ENCODE measurements at regions not wholly inside any gene's neighbourhood (a gene's known extent, or its start where the extent isn't known, plus 50 kb on each side); places are given as distances from the start of the nearest gene placed in this dataset.
"Not testable (repeated sequence)": the region's sequence is repeated elsewhere in the genome, so short reads cannot be mapped to it uniquely, and the experiment has no call there.

GRCh38 chr13:104944176-104944575 lies 1591.3 kb downstream of the EFNB2 start:
- no peaks in the 10 kb centered on the region for H3K9me3 Mint-ChIP-seq
- H3K27ac Mint-ChIP-seq, result no peak overlapping the region
- H3K27me3 Mint-ChIP-seq, result no peaks in the 10 kb centered on the region
- no peak overlapping the region for H3K4me3 Mint-ChIP-seq
- no peaks in the 10 kb centered on the region for H3K36me3 Mint-ChIP-seq
- ATAC-seq, result no peak
- no peaks in the 10 kb centered on the region for H3K4me1 Mint-ChIP-seq

GRCh38 chr13:104943331-104943730 lies 1592.1 kb downstream of the EFNB2 start:
- ATAC-seq, result no peak
- no peaks in the 10 kb centered on the region for H3K36me3 Mint-ChIP-seq
- H3K27ac Mint-ChIP-seq, result no peak overlapping the region
- no peak overlapping the region for H3K4me3 Mint-ChIP-seq
- no peaks in the 10 kb centered on the region for H3K9me3 Mint-ChIP-seq
- no peaks in the 10 kb centered on the region for H3K27me3 Mint-ChIP-seq
- H3K4me1 Mint-ChIP-seq, result no peaks in the 10 kb centered on the region

- H3K4me3 Mint-ChIP-seq, result no peak overlapping the region
- no peaks in the 10 kb centered on the region for H3K27me3 Mint-ChIP-seq
- peaks cover 3% of the 10 kb centered on the region for H3K9me3 Mint-ChIP-seq
- no peaks in the 10 kb centered on the region for H3K4me1 Mint-ChIP-seq
- H3K36me3 Mint-ChIP-seq, result no peaks in the 10 kb centered on the region
- H3K27ac Mint-ChIP-seq, result no peak overlapping the region
- no peak for ATAC-seq
Observed at GRCh38 chr13:104937881-104938280, 1597.6 kb downstream of the EFNB2 start.

- H3K4me1 Mint-ChIP-seq, result no peaks in the 10 kb centered on the region
- peaks cover 3% of the 10 kb centered on the region for H3K9me3 Mint-ChIP-seq
- ATAC-seq, result no peak
- no peak overlapping the region for H3K4me3 Mint-ChIP-seq
- H3K27ac Mint-ChIP-seq, result no peak overlapping the region
- no peaks in the 10 kb centered on the region for H3K36me3 Mint-ChIP-seq
- H3K27me3 Mint-ChIP-seq, result no peaks in the 10 kb centered on the region
Observed at GRCh38 chr13:104936304-104936703, 1599.2 kb downstream of the EFNB2 start.

- not testable (repeated sequence) for H3K4me3 Mint-ChIP-seq, H3K27me3 Mint-ChIP-seq, H3K4me1 Mint-ChIP-seq, ATAC-seq, H3K36me3 Mint-ChIP-seq, H3K27ac Mint-ChIP-seq
- H3K9me3 Mint-ChIP-seq, result peaks cover 15% of the 10 kb centered on the region
Observed at GRCh38 chr13:104920513-104920912, 1614.9 kb downstream of the EFNB2 start.

GRCh38 chr13:104920091-104920490 lies 1615.4 kb downstream of the EFNB2 start:
- Mint-ChIP-seq H3K27ac (no peak overlapping the region), H3K4me3 (no peak overlapping the region), H3K9me3 (peaks cover 15% of the 10 kb centered on the region), H3K27me3 (no peaks in the 10 kb centered on the region), H3K4me1 (no peaks in the 10 kb centered on the region), H3K36me3 (no peaks in the 10 kb centered on the region)
- no peak for ATAC-seq

GRCh38 chr13:104900191-104900817 lies 1635.2 kb downstream of the EFNB2 start:
- no peak for ATAC-seq
- peaks cover 3% of the 10 kb centered on the region for H3K9me3 Mint-ChIP-seq
- no peaks in the 10 kb centered on the region for H3K36me3 Mint-ChIP-seq
- no peaks in the 10 kb centered on the region for H3K27me3 Mint-ChIP-seq
- no peaks in the 10 kb centered on the region for H3K4me1 Mint-ChIP-seq
- H3K4me3 Mint-ChIP-seq, result no peak overlapping the region
- H3K27ac Mint-ChIP-seq, result no peak overlapping the region

GRCh38 chr13:104898484-104898883 lies 1637.0 kb downstream of the EFNB2 start:
- Mint-ChIP-seq H3K4me1 (no peaks in the 10 kb centered on the region), H3K27ac (no peak overlapping the region), H3K9me3 (peaks cover 3% of the 10 kb centered on the region), H3K4me3 (no peak overlapping the region), H3K36me3 (no peaks in the 10 kb centered on the region), H3K27me3 (no peaks in the 10 kb centered on the region)
- ATAC-seq, result no peak

GRCh38 chr13:104895521-104895920 lies 1639.9 kb downstream of the EFNB2 start:
- Mint-ChIP-seq H3K27ac (no peak overlapping the region), H3K4me3 (no peak overlapping the region), H3K4me1 (no peaks in the 10 kb centered on the region), H3K36me3 (no peaks in the 10 kb centered on the region), H3K27me3 (no peaks in the 10 kb centered on the region), H3K9me3 (peaks cover 3% of the 10 kb centered on the region)
- ATAC-seq, result no peak

GRCh38 chr13:104875038-104875754 lies 1660.3 kb downstream of the EFNB2 start:
- Mint-ChIP-seq H3K27me3 (no peaks in the 10 kb centered on the region), H3K27ac (no peak overlapping the region), H3K36me3 (no peaks in the 10 kb centered on the region), H3K9me3 (no peaks in the 10 kb centered on the region), H3K4me1 (no peaks in the 10 kb centered on the region), H3K4me3 (no peak overlapping the region)
- no peak for ATAC-seq

- no peaks in the 10 kb centered on the region for H3K27me3 Mint-ChIP-seq
- ATAC-seq, result no peak
- H3K4me3 Mint-ChIP-seq, result no peak overlapping the region
- peaks cover 3% of the 10 kb centered on the region for H3K9me3 Mint-ChIP-seq
- no peak overlapping the region for H3K27ac Mint-ChIP-seq
- no peaks in the 10 kb centered on the region for H3K4me1 Mint-ChIP-seq
- no peaks in the 10 kb centered on the region for H3K36me3 Mint-ChIP-seq
Observed at GRCh38 chr13:104872153-104872552, 1663.3 kb downstream of the EFNB2 start.

GRCh38 chr13:104871456-104871855 lies 1664.0 kb downstream of the EFNB2 start:
- no peaks in the 10 kb centered on the region for H3K36me3 Mint-ChIP-seq
- no peaks in the 10 kb centered on the region for H3K4me1 Mint-ChIP-seq
- no peak overlapping the region for H3K4me3 Mint-ChIP-seq
- ATAC-seq, result no peak
- H3K27ac Mint-ChIP-seq, result no peak overlapping the region
- no peaks in the 10 kb centered on the region for H3K27me3 Mint-ChIP-seq
- peaks cover 3% of the 10 kb centered on the region for H3K9me3 Mint-ChIP-seq

- no peak for ATAC-seq
- H3K27ac Mint-ChIP-seq, result no peak overlapping the region
- H3K9me3 Mint-ChIP-seq, result peaks cover 3% of the 10 kb centered on the region
- no peaks in the 10 kb centered on the region for H3K4me1 Mint-ChIP-seq
- H3K36me3 Mint-ChIP-seq, result no peaks in the 10 kb centered on the region
- no peak overlapping the region for H3K4me3 Mint-ChIP-seq
- no peaks in the 10 kb centered on the region for H3K27me3 Mint-ChIP-seq
Observed at GRCh38 chr13:104869501-104869900, 1666.0 kb downstream of the EFNB2 start.

- H3K27ac Mint-ChIP-seq, result no peak overlapping the region
- peak; percentile 16 for ATAC-seq
- no peaks in the 10 kb centered on the region for H3K36me3 Mint-ChIP-seq
- H3K4me3 Mint-ChIP-seq, result no peak overlapping the region
- H3K4me1 Mint-ChIP-seq, result no peaks in the 10 kb centered on the region
- H3K9me3 Mint-ChIP-seq, result peaks cover 3% of the 10 kb centered on the region
- H3K27me3 Mint-ChIP-seq, result no peaks in the 10 kb centered on the region
Observed at GRCh38 chr13:104868806-104869205, 1666.7 kb downstream of the EFNB2 start.

GRCh38 chr13:104855581-104855980 lies 1679.9 kb downstream of the EFNB2 start:
- H3K4me3 Mint-ChIP-seq, result no peak overlapping the region
- no peak overlapping the region for H3K27ac Mint-ChIP-seq
- H3K4me1 Mint-ChIP-seq, result no peaks in the 10 kb centered on the region
- no peak for ATAC-seq
- H3K27me3 Mint-ChIP-seq, result no peaks in the 10 kb centered on the region
- no peaks in the 10 kb centered on the region for H3K36me3 Mint-ChIP-seq
- peaks cover 4% of the 10 kb centered on the region for H3K9me3 Mint-ChIP-seq

GRCh38 chr13:104854698-104855097 lies 1680.8 kb downstream of the EFNB2 start:
- H3K9me3 Mint-ChIP-seq, result no peaks in the 10 kb centered on the region
- no peaks in the 10 kb centered on the region for H3K36me3 Mint-ChIP-seq
- no peaks in the 10 kb centered on the region for H3K27me3 Mint-ChIP-seq
- ATAC-seq, result no peak
- no peak overlapping the region for H3K4me3 Mint-ChIP-seq
- no peak overlapping the region for H3K27ac Mint-ChIP-seq
- H3K4me1 Mint-ChIP-seq, result no peaks in the 10 kb centered on the region
